ENCODE measurements at regions not wholly inside any gene's neighbourhood (a gene's known extent, or its start where the extent isn't known, plus 50 kb on each side); places are given as distances from the start of the nearest gene placed in this dataset.

GRCh38 chr19:28332351-28332750 lies 880.6 kb downstream of the UQCRFS1 start:
- H3K4me3 ChIP-seq (ENCODE audit: control insufficient read depth, low read depth, low read length) = no peak overlapping the region
- DNase-seq (ENCODE audit: low read depth) = no peak
- no peak for TF ChIP-seq CTCF (IDR thresholded peaks at IDR 0.05; ENCODE audit: control insufficient read depth, insufficient read depth, low read depth, low read length, missing control alignments)

- no peak overlapping the region for H3K4me3 ChIP-seq (ENCODE audit: control insufficient read depth, low read depth, low read length)
- DNase-seq (ENCODE audit: low read depth) = no peak
- no peak for TF ChIP-seq CTCF (IDR thresholded peaks at IDR 0.05; ENCODE audit: control insufficient read depth, insufficient read depth, low read depth, low read length, missing control alignments)
These were observed 881.4 kb downstream of the UQCRFS1 start for GRCh38 chr19:28331596-28331995.

GRCh38 chr19:28330831-28331230 lies 882.1 kb downstream of the UQCRFS1 start:
- H3K4me3 ChIP-seq (ENCODE audit: control insufficient read depth, low read depth, low read length) = no peak overlapping the region
- TF ChIP-seq CTCF (IDR thresholded peaks at IDR 0.05; ENCODE audit: control insufficient read depth, insufficient read depth, low read depth, low read length, missing control alignments) = no peak
- DNase-seq (ENCODE audit: low read depth) = no peak

GRCh38 chr19:28329429-28329828 lies 883.5 kb downstream of the UQCRFS1 start:
- TF ChIP-seq CTCF (IDR thresholded peaks at IDR 0.05; ENCODE audit: control insufficient read depth, insufficient read depth, low read depth, low read length, missing control alignments) = no peak
- no peak for DNase-seq (ENCODE audit: low read depth)
- no peak overlapping the region for H3K4me3 ChIP-seq (ENCODE audit: control insufficient read depth, low read depth, low read length)

GRCh38 chr19:28327905-28328304 lies 885.0 kb downstream of the UQCRFS1 start:
- H3K4me3 ChIP-seq (ENCODE audit: control insufficient read depth, low read depth, low read length) = no peak overlapping the region
- no peak for TF ChIP-seq CTCF (IDR thresholded peaks at IDR 0.05; ENCODE audit: control insufficient read depth, insufficient read depth, low read depth, low read length, missing control alignments)
- DNase-seq (ENCODE audit: low read depth) = no peak

- DNase-seq (ENCODE audit: low read depth) = no peak
- no peak for TF ChIP-seq CTCF (IDR thresholded peaks at IDR 0.05; ENCODE audit: control insufficient read depth, insufficient read depth, low read depth, low read length, missing control alignments)
- H3K4me3 ChIP-seq (ENCODE audit: control insufficient read depth, low read depth, low read length) = no peak overlapping the region
These were observed 886.2 kb downstream of the UQCRFS1 start for GRCh38 chr19:28326746-28327145.
